H9 (cell line): ENCODE measurements at regions not wholly inside any gene's neighbourhood (a gene's known extent, or its start where the extent isn't known, plus 50 kb on each side); places are given as distances from the start of the nearest gene placed in this dataset.

Source experiments
- DNase-seq: peaks from one replicate; pipeline ENCODE4 v3.0.0-alpha.2; 2017
- H2AFZ ChIP-seq: one replicate; pipeline ENCODE4 v1.6.1; 2013; ENCODE audit warnings: mild to moderate bottlenecking, low read length, control low read depth, moderate library complexity
- H2AK5ac ChIP-seq: 2 replicates; pipeline ENCODE4 v1.6.1; 2013; ENCODE audit warnings: low read length, control low read depth, mixed read lengths; ENCODE audit not compliant: insufficient read length
- H2BK120ac ChIP-seq: one replicate; pipeline ENCODE4 v1.6.1; 2013; ENCODE audit warnings: low read depth, mild to moderate bottlenecking, low read length, control low read depth, inconsistent platforms; ENCODE audit not compliant: poor library complexity, severe bottlenecking
- H2BK12ac ChIP-seq: 2 replicates; pipeline ENCODE4 v1.6.1; 2013; ENCODE audit warnings: low read length, control low read depth, mixed read lengths, low read depth; ENCODE audit not compliant: insufficient read length
- H2BK15ac ChIP-seq: 2 replicates; pipeline ENCODE4 v1.6.1; 2013; ENCODE audit warnings: low read depth, low read length, control low read depth
- H2BK20ac ChIP-seq: one replicate; pipeline ENCODE4 v1.6.1; 2013; ENCODE audit warnings: low read depth, mild to moderate bottlenecking, low read length, control low read depth, inconsistent platforms; ENCODE audit not compliant: poor library complexity, severe bottlenecking
- H2BK5ac ChIP-seq: 2 replicates; pipeline ENCODE4 v1.6.1; 2013; ENCODE audit warnings: low read length, control low read depth, mixed read lengths; ENCODE audit not compliant: insufficient read length
- H3K14ac ChIP-seq: 2 replicates; pipeline ENCODE4 v1.6.1; 2013; ENCODE audit warnings: low read length, control low read depth; ENCODE audit not compliant: insufficient read depth
- H3K18ac ChIP-seq: 2 replicates; pipeline ENCODE4 v1.6.1; 2013; ENCODE audit warnings: low read depth, mild to moderate bottlenecking, mixed read lengths, low read length, control low read depth; ENCODE audit not compliant: insufficient read length
- H3K23ac ChIP-seq: 2 replicates; pipeline ENCODE4 v1.6.1; 2013; ENCODE audit warnings: low read length, control low read depth, mixed read lengths, low read depth; ENCODE audit not compliant: insufficient read length
- H3K23me2 ChIP-seq: 2 replicates; pipeline ENCODE4 v1.6.1; 2013; ENCODE audit warnings: low read depth, mild to moderate bottlenecking, mixed read lengths, low read length, control low read depth; ENCODE audit not compliant: insufficient read length, poor library complexity, severe bottlenecking
- H3K27ac ChIP-seq: 2 replicates; pipeline ENCODE4 v1.5.1; 2013; ENCODE audit warnings: low read length, control low read depth, mixed read lengths, low read depth; ENCODE audit not compliant: insufficient read length
- H3K27me3 ChIP-seq: 2 replicates; pipeline ENCODE4 v1.6.1; 2013; ENCODE audit warnings: low read length, control low read depth, inconsistent platforms; ENCODE audit not compliant: insufficient read depth
- H3K4ac ChIP-seq: 2 replicates; pipeline ENCODE4 v1.6.1; 2013; ENCODE audit warnings: low read depth, mild to moderate bottlenecking, control low read depth, inconsistent platforms, low read length, moderate library complexity
- H3K4me1 ChIP-seq: 2 replicates; pipeline ENCODE4 v1.6.1; 2013; ENCODE audit warnings: low read length, control low read depth, inconsistent platforms; ENCODE audit not compliant: insufficient read depth
- H3K4me2 ChIP-seq: 2 replicates; pipeline ENCODE4 v1.6.1; 2013; ENCODE audit warnings: low read length, control low read depth, mixed read lengths; ENCODE audit not compliant: insufficient read length, insufficient read depth
- H3K56ac ChIP-seq: 2 replicates; pipeline ENCODE4 v1.6.1; 2013; ENCODE audit warnings: low read depth, mild to moderate bottlenecking, mixed read lengths, low read length, control low read depth; ENCODE audit not compliant: insufficient read length
- H3K79me1 ChIP-seq: 2 replicates; pipeline ENCODE4 v1.6.1; 2013; ENCODE audit warnings: low read depth, mild to moderate bottlenecking, moderate library complexity, low read length, control low read depth, inconsistent platforms; ENCODE audit not compliant: insufficient read depth, poor library complexity, severe bottlenecking
- H3K79me2 ChIP-seq: 2 replicates; pipeline ENCODE4 v1.6.1; 2013; ENCODE audit warnings: low read length, control low read depth, inconsistent platforms; ENCODE audit not compliant: insufficient read depth
- H3K9ac ChIP-seq: 2 replicates; pipeline ENCODE4 v1.6.1; 2013; ENCODE audit warnings: low read length, control low read depth, mixed read lengths; ENCODE audit not compliant: insufficient read length; ENCODE audit errors: extremely low read depth
- H3K9me3 ChIP-seq: one replicate; pipeline ENCODE4 v1.6.1; 2013; ENCODE audit warnings: low read depth, low read length, inconsistent platforms; ENCODE audit not compliant: control insufficient read depth
- H3T11ph ChIP-seq: one replicate; pipeline ENCODE4 v1.6.1; 2013; ENCODE audit warnings: mild to moderate bottlenecking, low read length, control low read depth, inconsistent platforms
- H4K20me1 ChIP-seq: one replicate; pipeline ENCODE4 v1.6.1; 2013; ENCODE audit not compliant: control insufficient read depth, insufficient read length, insufficient read depth
- H4K5ac ChIP-seq: 2 replicates; pipeline ENCODE4 v1.6.1; 2013; ENCODE audit warnings: low read depth, mild to moderate bottlenecking, mixed read lengths, low read length, control low read depth; ENCODE audit not compliant: insufficient read length
- H4K8ac ChIP-seq: replicated peaks from 2 replicates; pipeline ENCODE4 v1.6.1; 2013; ENCODE audit warnings: low read length, control low read depth, mixed read lengths, low read depth; ENCODE audit not compliant: insufficient read length
- H4K91ac ChIP-seq: 2 replicates; pipeline ENCODE4 v1.6.1; 2013; ENCODE audit warnings: low read depth, mild to moderate bottlenecking, moderate library complexity, mixed read lengths, low read length, control low read depth; ENCODE audit not compliant: insufficient read length
- H3K27ac Mint-ChIP-seq, 3 experiments: 2 replicates in 2 of 3; 3 replicates in 1 of 3; pipeline ENCODE4 v1.8.0; 2020 to 2021; ENCODE audit warnings: mixed read lengths in 3 of 3, mild to moderate bottlenecking in 1 of 3, moderate library complexity in 1 of 3
- H3K27me3 Mint-ChIP-seq: 2 replicates; pipeline ENCODE4 v1.8.0; 2021; ENCODE audit warnings: low read depth, mild to moderate bottlenecking, moderate library complexity, mixed read lengths
- H3K36me3 Mint-ChIP-seq, 3 experiments: 2 replicates in 2 of 3; 3 replicates in 1 of 3; pipeline ENCODE4 v1.8.0; 2020 to 2021; ENCODE audit warnings: low read depth in 3 of 3, mixed read lengths in 3 of 3; ENCODE audit not compliant: insufficient read depth in 1 of 3
- H3K4me1 Mint-ChIP-seq, 2 experiments: 2 replicates each; pipeline ENCODE4 v1.8.0; 2020; ENCODE audit warnings: mixed read lengths in 2 of 2
- H3K4me3 Mint-ChIP-seq, 2 experiments: 2 replicates in 1 of 2; 3 replicates in 1 of 2; pipeline ENCODE4 v1.8.0; 2020 to 2021; ENCODE audit warnings: mild to moderate bottlenecking in 2 of 2, mixed read lengths in 2 of 2, moderate library complexity in 1 of 2
- H3K9me3 Mint-ChIP-seq, 2 experiments: 2 replicates in 1 of 2; 3 replicates in 1 of 2; pipeline ENCODE4 v1.8.0; 2020; ENCODE audit warnings: mild to moderate bottlenecking in 2 of 2, mixed read lengths in 2 of 2, moderate library complexity in 1 of 2
- WGBS: extraction: QIAGEN DNeasy Blood & Tissue Kit; methylation state at CpG from one replicate; pipeline ENCODE4 v1.1.7; 2013; ENCODE audit warnings: missing lambda C conversion rate, low lambda C conversion rate, mixed read lengths; ENCODE audit not compliant: insufficient read length; ENCODE audit errors: extremely low coverage; 5-methylcytosine and 5-hydroxymethylcytosine counted together
- TF ChIP-seq, protein P1 (sequence below): fragments of 200-600 bp; sonication (generic); conservative IDR thresholded peaks from 3 replicates; pipeline ENCODE4 v1.8.0; 2021; ENCODE audit warnings: antibody characterized with exemption, mild to moderate bottlenecking

- no peak overlapping the region for H3K27ac ChIP-seq
- WGBS = no CpG with 5 or more reads among the region's 6 CpGs
- no peak overlapping the region for H3K14ac ChIP-seq
- Mint-ChIP-seq H3K4me1 (no peaks in the 10 kb centered on the region), H3K36me3 (peaks cover 0 to 8% (median 1%) of the 10 kb centered on the region in 3 experiments; a peak in 5 of 7 replicates), H3K27me3 (no peaks in the 10 kb centered on the region), H3K4me3 (no peak overlapping the region), H3K9me3 (peaks cover 2 to 4% of the 10 kb centered on the region in 2 experiments), H3K27ac (no peak overlapping the region)
- H3T11ph ChIP-seq = no peak overlapping the region
- no peak overlapping the region for H4K5ac ChIP-seq
- H3K4me1 ChIP-seq = no peaks in the 10 kb centered on the region
- DNase-seq = no peak
- H3K79me1 ChIP-seq = no peaks in the 10 kb centered on the region
- H3K4me2 ChIP-seq = no peak overlapping the region
- no peaks in the 10 kb centered on the region for H3K9me3 ChIP-seq
- no peak overlapping the region for H2BK15ac ChIP-seq
- H3K23ac ChIP-seq = no peak overlapping the region
- H2AFZ ChIP-seq = no peak overlapping the region
- no peaks in the 10 kb centered on the region for H3K79me2 ChIP-seq
- H2BK20ac ChIP-seq = no peak overlapping the region
- no peak overlapping the region for H2BK5ac ChIP-seq
- no peaks in the 10 kb centered on the region for H4K20me1 ChIP-seq
- H4K8ac ChIP-seq = no peak overlapping the region
- H3K18ac ChIP-seq = no peak overlapping the region
- TF ChIP-seq, protein P1, sequence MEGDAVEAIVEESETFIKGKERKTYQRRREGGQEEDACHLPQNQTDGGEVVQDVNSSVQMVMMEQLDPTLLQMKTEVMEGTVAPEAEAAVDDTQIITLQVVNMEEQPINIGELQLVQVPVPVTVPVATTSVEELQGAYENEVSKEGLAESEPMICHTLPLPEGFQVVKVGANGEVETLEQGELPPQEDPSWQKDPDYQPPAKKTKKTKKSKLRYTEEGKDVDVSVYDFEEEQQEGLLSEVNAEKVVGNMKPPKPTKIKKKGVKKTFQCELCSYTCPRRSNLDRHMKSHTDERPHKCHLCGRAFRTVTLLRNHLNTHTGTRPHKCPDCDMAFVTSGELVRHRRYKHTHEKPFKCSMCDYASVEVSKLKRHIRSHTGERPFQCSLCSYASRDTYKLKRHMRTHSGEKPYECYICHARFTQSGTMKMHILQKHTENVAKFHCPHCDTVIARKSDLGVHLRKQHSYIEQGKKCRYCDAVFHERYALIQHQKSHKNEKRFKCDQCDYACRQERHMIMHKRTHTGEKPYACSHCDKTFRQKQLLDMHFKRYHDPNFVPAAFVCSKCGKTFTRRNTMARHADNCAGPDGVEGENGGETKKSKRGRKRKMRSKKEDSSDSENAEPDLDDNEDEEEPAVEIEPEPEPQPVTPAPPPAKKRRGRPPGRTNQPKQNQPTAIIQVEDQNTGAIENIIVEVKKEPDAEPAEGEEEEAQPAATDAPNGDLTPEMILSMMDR = no peak
- H3K9ac ChIP-seq = no peak overlapping the region
- H2AK5ac ChIP-seq = no peak overlapping the region
- H2BK12ac ChIP-seq = no peak overlapping the region
- no peaks in the 10 kb centered on the region for H3K23me2 ChIP-seq
- no peak overlapping the region for H3K4ac ChIP-seq
- H4K91ac ChIP-seq = no peak overlapping the region
- no peaks in the 10 kb centered on the region for H3K27me3 ChIP-seq
- H3K56ac ChIP-seq = no peak overlapping the region
- H2BK120ac ChIP-seq = no peak overlapping the region
Measured at GRCh38 chr3:106945435-106945834, 431.8 kb upstream of the CCDC54 start.
